Activated T-helper 1 cell treated with anti-CD3 and anti-CD28 coated beads, Interleukin-2, amount 50 U/mL, for 16 hours (primary cell): ENCODE measurements at regions not wholly inside any gene's neighbourhood (a gene's known extent, or its start where the extent isn't known, plus 50 kb on each side); places are given as distances from the start of the nearest gene placed in this dataset.

Experiments used
- DNase-seq, 2 donors: peaks; one replicate each; pipeline ENCODE4 v3.0.0-alpha.2; 2020; ENCODE audit warnings: low read depth in 1 of 2, low spot score in 1 of 2

GRCh38 chr15:93497291-93497690, 408.3 kb upstream of the RGMA start:
- DNase-seq: no peak

- DNase-seq: no peak
Observed at GRCh38 chr15:93496888-93497287, 407.9 kb upstream of the RGMA start.

GRCh38 chr15:93495799-93496637, 407.0 kb upstream of the RGMA start:
- no peak for DNase-seq

GRCh38 chr15:93493172-93493571, 404.2 kb upstream of the RGMA start:
- no peak for DNase-seq

GRCh38 chr15:93491291-93491690, 402.3 kb upstream of the RGMA start:
- DNase-seq: no peak

- DNase-seq: no peak
Observed at GRCh38 chr15:93488296-93488713, 399.3 kb upstream of the RGMA start.

GRCh38 chr15:93486407-93487117, 397.6 kb upstream of the RGMA start:
- no peak for DNase-seq

- DNase-seq: no peak
Observed at GRCh38 chr15:93485438-93486327, 396.7 kb upstream of the RGMA start.

GRCh38 chr15:93483923-93484322, 394.9 kb upstream of the RGMA start:
- no peak for DNase-seq

- no peak for DNase-seq
Observed at GRCh38 chr15:93482731-93483130, 393.7 kb upstream of the RGMA start.

- no peak for DNase-seq
Observed at GRCh38 chr15:93479715-93480114, 390.7 kb upstream of the RGMA start.

GRCh38 chr15:93478947-93479346, 389.9 kb upstream of the RGMA start:
- DNase-seq: no peak

- no peak for DNase-seq
Observed at GRCh38 chr15:93477721-93478120, 388.7 kb upstream of the RGMA start.

- no peak for DNase-seq
Observed at GRCh38 chr15:93477188-93477587, 388.2 kb upstream of the RGMA start.

- DNase-seq: no peak
Observed at GRCh38 chr15:93476491-93477177, 387.6 kb upstream of the RGMA start.

GRCh38 chr15:93474728-93475127, 385.7 kb upstream of the RGMA start:
- DNase-seq: no peak

GRCh38 chr15:93469994-93470393, 381.0 kb upstream of the RGMA start:
- DNase-seq: no peak

- DNase-seq: no peak
Observed at GRCh38 chr15:93467337-93467736, 378.3 kb upstream of the RGMA start.

GRCh38 chr15:93466380-93466779, 377.4 kb upstream of the RGMA start:
- no peak for DNase-seq

GRCh38 chr15:93462690-93463089, 373.7 kb upstream of the RGMA start:
- DNase-seq: no peak

- DNase-seq: no peak
Observed at GRCh38 chr15:93460717-93461116, 371.7 kb upstream of the RGMA start.
